A673 (cell line): ENCODE measurements at regions not wholly inside any gene's neighbourhood (a gene's known extent, or its start where the extent isn't known, plus 50 kb on each side); places are given as distances from the start of the nearest gene placed in this dataset.

Experiments
- BruUV-seq: library from RNA; stranded (reverse); fragments of 400-500 nt; replicated peaks from 2 replicates; lab custom pipeline; 2021; lab: Mats Ljungman, UMichigan
- CTCF ChIA-PET: fragments of 300-600 bp; sonication (Branson Sonifier 250); formaldehyde crosslinking; loops from one replicate; lab custom pipeline; 2022; ENCODE audit warnings: antibody characterized with exemption; lab: Charles Lee
- POLR2A ChIA-PET: fragments of 300-600 bp; sonication (Branson Sonifier 250); formaldehyde crosslinking; loops from one replicate; lab custom pipeline; 2022; ENCODE audit warnings: antibody characterized with exemption; ENCODE audit not compliant: low non-redundant PET; lab: Charles Lee
- DNase-seq: peaks from one replicate; pipeline ENCODE4 v3.0.0-alpha.2; 2015; ENCODE audit warnings: low spot score
- H3K27ac ChIP-seq: fragments of 200-600 bp; sonication (generic); 2 replicates; pipeline ENCODE4 v1.5.1; 2016; ENCODE audit warnings: mixed run types, low read depth, mild to moderate bottlenecking, mixed read lengths, antibody characterized with exemption, low read length; ENCODE audit not compliant: poor library complexity, severe bottlenecking
- H3K27me3 ChIP-seq: fragments of 200-600 bp; sonication (generic); replicated peaks from 2 replicates; pipeline ENCODE4 v1.6.1; 2017; ENCODE audit warnings: mixed run types, low read depth, mild to moderate bottlenecking, mixed read lengths, antibody characterized with exemption, low read length; ENCODE audit not compliant: insufficient read depth, poor library complexity
- H3K36me3 ChIP-seq: fragments of 200-600 bp; sonication (generic); 2 replicates; pipeline ENCODE4 v1.6.1; 2016; ENCODE audit warnings: mixed run types, mild to moderate bottlenecking, mixed read lengths, antibody characterized with exemption, low read length; ENCODE audit not compliant: insufficient read depth, poor library complexity, severe bottlenecking
- H3K4me1 ChIP-seq: fragments of 200-600 bp; sonication (generic); 2 replicates; pipeline ENCODE4 v1.6.1; 2017; ENCODE audit warnings: mixed run types, mild to moderate bottlenecking, mixed read lengths, antibody characterized with exemption, low read length; ENCODE audit not compliant: insufficient read depth, poor library complexity, severe bottlenecking
- H3K4me3 ChIP-seq: fragments of 200-600 bp; sonication (generic); 2 replicates; pipeline ENCODE4 v1.5.1; 2016; ENCODE audit warnings: low read depth, mixed run types, mild to moderate bottlenecking, mixed read lengths, low read length; ENCODE audit not compliant: poor library complexity, severe bottlenecking
- H3K9me3 ChIP-seq: fragments of 200-600 bp; sonication (generic); 2 replicates; pipeline ENCODE4 v1.6.1; 2016; ENCODE audit warnings: mixed run types, low read depth, mild to moderate bottlenecking, mixed read lengths, antibody characterized with exemption, low read length; ENCODE audit not compliant: poor library complexity, severe bottlenecking
- CTCF ChIP-seq: fragments of 300-800, 200-600 bp; sonication (generic); conservative IDR thresholded peaks from 2 replicates; pipeline ENCODE4 v1.5.1; 2017; ENCODE audit warnings: low read depth, mild to moderate bottlenecking, antibody characterized with exemption, low read length, moderate library complexity, mixed read lengths
- EZH2 ChIP-seq: fragments of 200-600 bp; sonication (generic); IDR thresholded peaks from 2 replicates; pipeline ENCODE4 v1.6.1; 2017; ENCODE audit warnings: borderline replicate concordance, low read depth, mild to moderate bottlenecking, mixed read lengths, antibody characterized with exemption, low read length; ENCODE audit not compliant: poor library complexity, severe bottlenecking
- intact Hi-C: fragments of 100-400 bp; cut with micrococcal nuclease; formaldehyde crosslinking; loops from one replicate; pipeline ENCODE4 v1.10.0; 2022; ENCODE audit not compliant: unreplicated experiment

- ChIA-PET POLR2A (no interaction called here), CTCF (no interaction called here)
- no peak for DNase-seq
- intact Hi-C loops = no loop called here
- peaks cover 23% of the 10 kb centered on the region for H3K9me3 ChIP-seq
- H3K36me3 ChIP-seq = no peaks in the 10 kb centered on the region
- no peak overlapping the region for H3K27ac ChIP-seq
- BruUV-seq = no TSS peak
- no peak overlapping the region for H3K4me3 ChIP-seq
- H3K4me1 ChIP-seq = no peaks in the 10 kb centered on the region
- no peak for TF ChIP-seq CTCF
- no peak for TF ChIP-seq EZH2
- H3K27me3 ChIP-seq = no peaks in the 10 kb centered on the region
These were observed 211.1 kb upstream of the IRX1 start for GRCh38 chr5:3384531-3384930.

- TF ChIP-seq CTCF (no peak), EZH2 (no peak)
- Histone ChIP-seq H3K4me1 (no peaks in the 10 kb centered on the region), H3K9me3 (peaks cover 30% of the 10 kb centered on the region), H3K27me3 (no peaks in the 10 kb centered on the region), H3K27ac (no peak overlapping the region), H3K4me3 (no peak overlapping the region), H3K36me3 (no peaks in the 10 kb centered on the region)
- intact Hi-C loops = no loop called here
- POLR2A ChIA-PET = no interaction called here
- BruUV-seq = no TSS peak
- no peak for DNase-seq
- CTCF ChIA-PET = no interaction called here
These were observed 212.8 kb upstream of the IRX1 start for GRCh38 chr5:3382782-3383181.

DNA sequence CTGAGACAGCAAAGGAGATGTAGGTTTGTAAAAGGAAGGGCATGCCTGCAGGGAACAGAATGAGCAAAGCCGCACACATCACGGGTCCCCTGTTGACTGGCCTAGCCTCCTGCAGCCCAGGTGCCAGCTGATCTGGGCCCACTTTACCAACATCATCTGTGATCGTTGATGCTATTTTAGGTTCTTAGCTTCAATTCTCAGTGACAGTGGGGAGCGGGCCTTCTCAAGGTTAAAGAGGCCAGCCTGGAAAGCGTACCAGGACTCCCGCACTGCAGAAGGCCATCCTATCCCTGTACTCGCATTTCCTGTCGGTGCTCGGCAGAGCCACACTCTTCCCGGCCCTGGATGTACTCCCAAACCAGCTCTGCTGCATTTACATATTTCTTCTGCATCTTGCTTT is 213.5 kb upstream of the IRX1 start:
- intact Hi-C loops = no loop called here
- CTCF ChIA-PET = no interaction called here

More for the DNA sequence above, 213.5 kb upstream of the IRX1 start:
- H3K27ac ChIP-seq = no peak overlapping the region
- POLR2A ChIA-PET = no interaction called here
- peaks cover 32% of the 10 kb centered on the region for H3K9me3 ChIP-seq
- H3K36me3 ChIP-seq = no peaks in the 10 kb centered on the region
- DNase-seq = no peak
- H3K4me3 ChIP-seq = no peak overlapping the region
- H3K4me1 ChIP-seq = no peaks in the 10 kb centered on the region
- no peaks in the 10 kb centered on the region for H3K27me3 ChIP-seq
- BruUV-seq = no TSS peak
- TF ChIP-seq EZH2 = no peak
- no peak for TF ChIP-seq CTCF
